ENCODE measurements at regions not wholly inside any gene's neighbourhood (a gene's known extent, or its start where the extent isn't known, plus 50 kb on each side); places are given as distances from the start of the nearest gene placed in this dataset.

GRCh38 chr7:25726170-25726780 is 425.7 kb upstream of the NFE2L3 start:
- TF ChIP-seq, protein P1, sequence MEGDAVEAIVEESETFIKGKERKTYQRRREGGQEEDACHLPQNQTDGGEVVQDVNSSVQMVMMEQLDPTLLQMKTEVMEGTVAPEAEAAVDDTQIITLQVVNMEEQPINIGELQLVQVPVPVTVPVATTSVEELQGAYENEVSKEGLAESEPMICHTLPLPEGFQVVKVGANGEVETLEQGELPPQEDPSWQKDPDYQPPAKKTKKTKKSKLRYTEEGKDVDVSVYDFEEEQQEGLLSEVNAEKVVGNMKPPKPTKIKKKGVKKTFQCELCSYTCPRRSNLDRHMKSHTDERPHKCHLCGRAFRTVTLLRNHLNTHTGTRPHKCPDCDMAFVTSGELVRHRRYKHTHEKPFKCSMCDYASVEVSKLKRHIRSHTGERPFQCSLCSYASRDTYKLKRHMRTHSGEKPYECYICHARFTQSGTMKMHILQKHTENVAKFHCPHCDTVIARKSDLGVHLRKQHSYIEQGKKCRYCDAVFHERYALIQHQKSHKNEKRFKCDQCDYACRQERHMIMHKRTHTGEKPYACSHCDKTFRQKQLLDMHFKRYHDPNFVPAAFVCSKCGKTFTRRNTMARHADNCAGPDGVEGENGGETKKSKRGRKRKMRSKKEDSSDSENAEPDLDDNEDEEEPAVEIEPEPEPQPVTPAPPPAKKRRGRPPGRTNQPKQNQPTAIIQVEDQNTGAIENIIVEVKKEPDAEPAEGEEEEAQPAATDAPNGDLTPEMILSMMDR (IDR thresholded peaks at IDR 0.05): no peak
- Histone ChIP-seq H3K4me3 (no peak overlapping the region), H3K4me1 (peaks cover 0 to 5% of the 10 kb centered on the region in 2 donors), H3K27me3 (no peaks in the 10 kb centered on the region), H3K27ac (peak overlapping the region in 1 of 2 donors; percentile 58), H3K36me3 (no peaks in the 10 kb centered on the region), H3K9me3 (no peaks in the 10 kb centered on the region)
- intact Hi-C loops (cut with DNase I): no loop called here
- peak in 1 of 4 donors; percentile 41 for DNase-seq
- peak; percentile 33 for ATAC-seq

DNA sequence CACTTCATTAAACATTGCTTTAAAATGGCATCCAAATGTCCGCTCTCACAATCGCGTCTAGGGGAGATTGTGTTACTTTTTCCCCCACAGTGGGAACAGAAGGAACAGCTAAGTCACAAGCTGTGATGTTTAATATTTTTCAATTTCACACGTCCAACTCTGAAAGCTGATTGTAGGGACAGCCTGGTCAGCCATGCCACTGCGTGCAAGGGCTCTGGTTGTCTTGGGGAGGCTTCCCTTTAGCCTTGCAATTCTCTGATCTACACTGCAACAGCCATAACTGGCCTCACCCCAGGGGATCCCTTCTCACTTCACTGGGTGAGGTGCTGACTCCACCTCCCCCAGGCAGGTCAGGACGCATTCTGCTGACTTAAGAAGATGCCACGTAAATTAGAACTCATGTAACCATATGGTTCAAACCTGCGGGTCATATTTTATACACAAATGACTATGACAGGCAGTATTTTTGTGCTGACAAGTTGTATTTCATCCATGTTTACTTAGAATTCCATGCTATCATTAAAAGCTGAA is 425.2 kb upstream of the NFE2L3 start:
- H3K4me3 ChIP-seq: no peak overlapping the region
- peak in 1 of 4 donors; percentile 36 for DNase-seq
- H3K27ac ChIP-seq: peak overlapping the region in 1 of 2 donors; percentile 58
- intact Hi-C loops (cut with DNase I): no loop called here
- peak; percentile 15 for ATAC-seq
- no peaks in the 10 kb centered on the region for H3K27me3 ChIP-seq
- H3K36me3 ChIP-seq: no peaks in the 10 kb centered on the region
- H3K9me3 ChIP-seq: no peaks in the 10 kb centered on the region
- H3K4me1 ChIP-seq: peaks cover 0 to 11% of the 10 kb centered on the region in 2 donors
- TF ChIP-seq, protein P1 (IDR thresholded peaks at IDR 0.05): no peak

GRCh38 chr7:25727446-25727845 is 424.6 kb upstream of the NFE2L3 start:
- no peaks in the 10 kb centered on the region for H3K27me3 ChIP-seq
- peaks cover 0 to 14% of the 10 kb centered on the region in 2 donors for H3K4me1 ChIP-seq
- ATAC-seq (no peak), DNase-seq (no peak)
- no peak overlapping the region for H3K4me3 ChIP-seq
- TF ChIP-seq, protein P1 (IDR thresholded peaks at IDR 0.05): no peak
- no peak overlapping the region for H3K27ac ChIP-seq
- no peaks in the 10 kb centered on the region for H3K9me3 ChIP-seq
- no peaks in the 10 kb centered on the region for H3K36me3 ChIP-seq
- intact Hi-C loops (cut with DNase I): no loop called here

GRCh38 chr7:25727876-25728275 is 424.1 kb upstream of the NFE2L3 start:
- H3K9me3 ChIP-seq: no peaks in the 10 kb centered on the region
- TF ChIP-seq, protein P1 (IDR thresholded peaks at IDR 0.05): no peak
- ATAC-seq (no peak), DNase-seq (no peak)
- H3K27me3 ChIP-seq: no peaks in the 10 kb centered on the region
- intact Hi-C loops (cut with DNase I): no loop called here
- no peak overlapping the region for H3K27ac ChIP-seq
- H3K4me3 ChIP-seq: no peak overlapping the region
- H3K36me3 ChIP-seq: no peaks in the 10 kb centered on the region
- H3K4me1 ChIP-seq: peaks cover 0 to 14% of the 10 kb centered on the region in 2 donors

- Histone ChIP-seq H3K4me3 (no peak overlapping the region), H3K4me1 (peaks cover 0 to 14% of the 10 kb centered on the region in 2 donors), H3K27ac (peak overlapping the region in 1 of 2 donors; percentile 22), H3K9me3 (no peaks in the 10 kb centered on the region), H3K27me3 (peaks cover 0 to 6% of the 10 kb centered on the region in 2 donors), H3K36me3 (no peaks in the 10 kb centered on the region)
- TF ChIP-seq, protein P1 (IDR thresholded peaks at IDR 0.05): no peak
- ATAC-seq: no peak
- no peak for DNase-seq
- intact Hi-C loops (cut with DNase I): no loop called here
These were observed 420.7 kb upstream of the NFE2L3 start for GRCh38 chr7:25731068-25731845.

Measured in left lung (tissue), 4 donors.